GM21515 (cell line): ENCODE measurements at regions not wholly inside any gene's neighbourhood (a gene's known extent, or its start where the extent isn't known, plus 50 kb on each side); places are given as distances from the start of the nearest gene placed in this dataset.

ENCODE experiments used
- ATAC-seq: cut with Tn5 transposase; IDR thresholded peaks from one replicate; pipeline ENCODE4 v1.9.1; 2021; ENCODE audit not compliant: unreplicated experiment

- ATAC-seq = no peak
These were observed 513.0 kb downstream of the MTRR start for GRCh38 chr5:8381972-8382371.

- no peak for ATAC-seq
These were observed 513.5 kb downstream of the MTRR start for GRCh38 chr5:8382456-8382855.

- no peak for ATAC-seq
These were observed 514.7 kb downstream of the MTRR start for GRCh38 chr5:8383616-8384015.

DNA sequence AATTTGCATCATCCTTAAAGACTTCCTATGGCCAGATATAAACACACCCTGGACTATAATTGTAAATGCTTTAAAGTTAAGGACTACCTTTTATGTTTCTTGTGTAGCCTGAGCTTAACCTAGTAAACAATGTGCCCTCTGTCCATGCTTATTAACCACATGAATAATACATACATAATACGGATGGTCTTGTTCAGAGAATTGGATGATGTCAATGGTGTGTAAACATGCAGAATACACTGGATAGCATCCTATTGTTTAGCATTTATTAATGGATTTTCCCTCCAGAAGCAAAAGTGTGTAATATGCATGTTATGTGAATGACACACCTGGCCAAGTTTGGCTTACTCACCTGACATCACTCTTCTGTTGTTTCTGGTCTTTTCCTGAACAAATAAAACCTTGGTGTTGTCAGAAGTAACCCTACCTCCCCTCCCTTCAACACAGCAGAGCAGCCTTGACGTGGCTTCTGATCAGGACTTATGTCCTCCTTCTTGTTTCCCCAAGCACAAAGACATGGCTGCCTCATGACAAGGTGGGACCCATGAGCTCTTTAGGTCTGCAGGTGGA is 517.9 kb downstream of the MTRR start:
- ATAC-seq = no peak

DNA sequence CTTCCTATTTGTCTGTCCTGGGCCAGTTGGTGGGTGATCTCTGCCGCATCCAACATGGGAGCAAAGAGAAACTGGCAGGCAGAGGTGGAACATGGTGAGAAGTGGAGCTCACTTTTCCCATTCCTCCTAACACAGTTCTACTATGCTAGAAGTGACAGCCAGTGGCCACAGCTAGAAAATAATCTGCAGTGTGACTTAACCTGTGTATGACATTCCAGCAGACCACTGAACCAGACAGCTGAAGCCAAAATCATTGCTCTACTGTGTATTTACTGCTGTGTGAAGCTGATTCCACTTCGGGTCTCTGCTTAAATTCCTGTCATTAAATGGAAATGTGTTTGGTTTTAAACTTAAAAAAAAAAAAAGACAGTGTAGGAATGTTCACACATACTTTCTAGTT is 523.0 kb downstream of the MTRR start:
- ATAC-seq = no peak

- no peak for ATAC-seq
These were observed 524.3 kb downstream of the MTRR start for GRCh38 chr5:8393240-8393639.

- ATAC-seq = no peak
These were observed 526.0 kb downstream of the MTRR start for GRCh38 chr5:8394965-8395364.

DNA sequence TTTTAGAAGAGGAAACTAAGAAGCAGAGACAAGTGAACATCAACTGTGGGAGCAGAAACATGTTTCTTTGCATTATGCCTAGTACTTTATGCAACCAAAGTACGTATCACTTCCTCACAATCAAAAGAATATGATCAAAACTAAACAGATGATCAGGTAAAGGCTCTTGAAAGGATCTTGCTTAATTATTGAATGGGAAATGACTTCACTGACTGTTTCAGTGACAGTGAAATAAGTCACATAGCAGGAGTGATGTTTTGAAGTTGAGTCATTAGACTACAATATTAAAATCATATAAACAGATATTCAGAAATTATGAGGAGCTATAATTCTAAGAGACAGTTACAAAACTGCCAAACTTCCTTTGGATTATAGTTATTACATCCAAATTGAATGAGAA is 527.3 kb downstream of the MTRR start:
- no peak for ATAC-seq

- ATAC-seq = no peak
These were observed 527.8 kb downstream of the MTRR start for GRCh38 chr5:8396756-8397155.

DNA sequence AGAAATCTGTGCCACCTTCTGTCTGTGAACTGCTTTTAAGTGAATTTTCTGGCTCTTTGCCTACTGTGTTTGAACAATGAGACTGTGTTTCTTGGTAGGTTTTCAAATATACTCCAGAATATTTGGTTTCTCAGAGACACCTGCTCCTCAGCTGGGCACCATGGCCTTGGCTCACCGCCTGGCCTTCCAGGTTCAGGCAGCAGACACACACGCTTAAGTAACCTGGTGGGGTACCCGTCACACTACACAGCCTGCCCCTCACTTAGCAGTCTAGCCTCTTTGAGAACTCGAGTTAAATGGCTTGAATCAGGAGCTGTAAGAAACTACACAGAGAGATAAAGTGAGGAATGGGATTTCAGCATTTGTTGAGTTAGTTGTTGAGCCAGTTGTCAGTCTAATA is 530.5 kb downstream of the MTRR start:
- ATAC-seq = no peak

DNA sequence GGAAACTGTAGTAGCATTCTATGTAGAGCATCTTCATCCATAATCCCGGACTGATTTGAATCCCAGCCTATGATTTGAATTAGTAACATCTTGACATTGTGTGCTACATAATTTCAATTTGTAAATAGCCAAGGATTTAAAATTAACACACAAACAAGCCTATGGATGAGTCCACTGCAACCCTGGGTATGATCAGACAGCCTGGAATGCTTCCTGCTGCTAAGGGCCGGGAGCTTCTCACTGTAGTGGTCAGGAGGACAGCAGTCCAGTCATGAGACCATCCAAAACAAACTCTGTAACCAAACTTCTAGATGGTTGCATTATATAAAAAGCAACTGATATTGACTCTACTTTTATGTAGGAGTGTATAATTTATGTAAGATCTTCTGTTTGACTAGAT is 539.3 kb downstream of the MTRR start:
- no peak for ATAC-seq

DNA sequence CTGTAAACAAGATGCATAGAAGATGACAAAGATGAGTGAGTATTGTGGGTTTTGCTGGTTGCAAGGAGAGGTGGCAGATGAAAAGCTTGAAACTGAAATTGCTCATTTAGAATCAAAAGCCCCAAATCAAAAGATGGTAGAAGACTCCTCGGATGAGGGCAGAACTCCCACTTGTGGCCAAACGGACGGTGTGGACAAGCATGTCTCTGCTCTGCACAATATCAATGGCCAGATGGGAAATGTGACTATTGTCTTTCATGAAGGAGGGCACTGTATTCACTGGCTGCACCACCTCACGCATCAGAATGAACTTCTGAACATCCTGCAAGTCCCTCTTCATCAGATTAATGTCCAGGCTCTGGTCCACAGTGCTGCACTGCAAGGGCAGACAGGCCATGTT is 541.7 kb downstream of the MTRR start:
- ATAC-seq = no peak

DNA sequence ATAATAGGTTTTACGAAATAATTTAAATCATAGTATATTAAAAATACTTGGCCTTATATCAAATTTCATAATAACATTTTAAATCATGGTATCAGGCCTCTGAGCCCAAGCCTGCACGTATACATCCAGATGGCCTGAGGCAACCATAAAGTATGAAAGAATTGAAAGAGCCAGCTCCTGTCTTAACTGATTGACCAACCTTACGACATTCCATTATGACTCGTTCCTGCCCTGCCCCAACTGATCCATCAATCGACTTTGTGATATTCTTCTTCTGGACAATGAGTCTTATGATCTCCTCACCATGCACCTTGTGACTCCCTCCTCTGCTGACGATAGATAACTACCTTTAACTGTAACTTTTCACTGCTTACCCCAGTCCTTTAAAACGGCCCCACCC is 545.0 kb downstream of the MTRR start:
- ATAC-seq = no peak

DNA sequence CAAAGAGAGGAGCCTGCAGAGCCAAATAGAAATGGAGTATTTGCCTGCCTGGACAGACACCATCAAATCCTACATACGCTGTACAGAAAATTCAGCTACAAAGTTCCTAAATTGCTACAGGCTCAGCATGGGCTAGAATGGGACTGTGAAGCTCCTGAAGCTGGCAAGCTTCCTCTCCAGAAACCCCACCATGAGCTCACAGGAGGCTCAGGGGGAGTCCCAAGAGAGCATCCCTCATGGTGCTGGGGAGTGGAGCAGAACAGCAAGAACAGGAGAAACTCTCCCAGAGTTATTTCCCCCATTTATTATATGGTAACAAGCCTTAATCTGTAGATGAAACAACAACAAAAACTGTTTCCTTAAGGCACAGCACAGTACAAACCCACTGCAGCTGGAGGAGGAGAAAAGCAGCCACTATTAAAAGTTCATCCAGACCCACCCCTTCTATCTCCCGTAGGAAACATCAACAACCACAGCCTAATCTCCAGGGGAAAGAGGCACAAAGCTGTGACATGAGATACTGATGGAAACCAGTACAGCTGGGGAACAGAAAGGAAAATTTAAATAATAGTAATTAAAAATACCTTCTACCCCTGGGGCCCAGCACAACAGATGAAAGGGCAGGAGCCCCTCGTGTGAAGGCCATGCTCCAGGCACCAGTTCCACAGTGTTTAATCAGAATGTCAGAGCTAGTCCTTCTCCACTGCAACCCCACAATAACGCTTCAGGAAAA is 548.5 kb downstream of the MTRR start:
- no peak for ATAC-seq

GRCh38 chr5:8418049-8418426 is 549.1 kb downstream of the MTRR start:
- no peak for ATAC-seq

GRCh38 chr5:8429778-8430758 is 561.1 kb downstream of the MTRR start:
- no peak for ATAC-seq

GRCh38 chr5:8434501-8434900 is 565.6 kb downstream of the MTRR start:
- ATAC-seq = no peak

DNA sequence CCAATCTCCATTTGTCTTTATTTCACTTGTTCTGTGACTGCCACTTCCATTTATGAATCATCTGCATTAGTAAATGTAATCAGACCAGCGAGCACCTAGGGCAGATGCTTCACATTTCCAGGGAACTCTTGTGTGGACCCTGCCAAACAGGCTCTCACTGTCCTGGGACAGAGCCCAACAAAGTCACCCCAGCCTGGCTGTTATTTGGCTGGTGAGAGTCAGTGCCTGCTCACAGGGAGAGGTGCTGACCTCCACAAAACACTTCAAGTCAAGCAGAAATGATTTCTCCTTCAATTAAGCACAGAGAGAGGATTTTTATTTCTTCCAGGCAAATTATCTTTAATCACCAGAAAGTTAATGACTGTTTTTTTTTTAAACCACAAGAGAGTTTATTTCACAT is 568.0 kb downstream of the MTRR start:
- ATAC-seq = no peak

GRCh38 chr5:8445139-8445538 is 576.2 kb downstream of the MTRR start:
- ATAC-seq = no peak

- no peak for ATAC-seq
These were observed 577.2 kb downstream of the MTRR start for GRCh38 chr5:8446179-8446578.

DNA sequence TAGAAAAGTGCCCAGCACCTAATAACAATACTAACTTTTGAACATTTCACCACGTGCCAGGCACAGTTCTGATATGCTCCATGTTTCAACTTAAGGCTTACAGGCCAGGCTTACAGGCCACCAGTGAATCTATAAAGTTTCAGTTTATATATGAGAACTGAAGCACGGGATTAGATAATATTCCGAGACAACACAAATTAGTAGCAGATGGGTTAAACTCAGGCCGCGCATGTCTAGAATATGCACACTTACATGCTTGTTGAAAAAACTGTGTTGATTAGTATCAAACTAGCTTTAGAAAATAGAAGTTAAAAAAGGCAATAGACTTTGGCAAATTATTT is 587.9 kb downstream of the MTRR start:
- ATAC-seq = no peak
